GM12872 (cell line): ENCODE measurements at regions not wholly inside any gene's neighbourhood (a gene's known extent, or its start where the extent isn't known, plus 50 kb on each side); places are given as distances from the start of the nearest gene placed in this dataset.
A peak's percentile ranks its signal among the peaks of the same experiment; 100 is the strongest.

ENCODE experiments used
- CTCF ChIP-seq: IDR thresholded peaks from 3 replicates; pipeline ENCODE4 v1.5.1; 2011; ENCODE audit warnings: low read depth, mild to moderate bottlenecking, low read length, moderate library complexity; ENCODE audit not compliant: insufficient read depth

- no peak for TF ChIP-seq CTCF
These were observed 87.0 kb downstream of the CBLN1 start for GRCh38 chr16:49194537-49195236.

- TF ChIP-seq CTCF: no peak
These were observed 88.0 kb downstream of the CBLN1 start for GRCh38 chr16:49193596-49193995.

- TF ChIP-seq CTCF: no peak
These were observed 92.4 kb downstream of the CBLN1 start for GRCh38 chr16:49189286-49189685.

- peak; percentile 56 for TF ChIP-seq CTCF
These were observed 97.7 kb downstream of the CBLN1 start for GRCh38 chr16:49183911-49184310.

- no peak for TF ChIP-seq CTCF
These were observed 99.7 kb downstream of the CBLN1 start for GRCh38 chr16:49181791-49182518.

- TF ChIP-seq CTCF: no peak
These were observed 101.8 kb downstream of the CBLN1 start for GRCh38 chr16:49179714-49180330.

- no peak for TF ChIP-seq CTCF
These were observed 113.5 kb downstream of the CBLN1 start for GRCh38 chr16:49168126-49168525.
